ENCODE measurements at regions not wholly inside any gene's neighbourhood (a gene's known extent, or its start where the extent isn't known, plus 50 kb on each side); places are given as distances from the start of the nearest gene placed in this dataset.

DNA sequence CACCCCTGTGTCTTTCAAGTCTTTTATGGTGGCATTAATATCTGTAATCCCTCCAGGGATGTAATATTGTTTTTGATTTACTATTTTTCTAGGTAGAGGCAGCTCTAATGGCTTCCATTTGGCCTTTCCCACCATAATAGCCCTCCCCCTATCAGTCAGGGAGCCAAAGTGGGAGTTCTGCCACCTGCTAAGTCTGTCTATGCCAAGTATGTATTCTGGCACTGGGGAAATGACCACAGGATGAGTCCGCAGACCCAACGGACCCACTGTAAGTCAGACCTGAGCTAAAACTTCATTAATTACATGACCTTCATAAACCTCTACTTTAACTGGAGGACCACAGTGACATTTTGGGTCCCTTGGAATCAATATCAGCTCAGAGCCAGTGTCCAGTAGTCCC is 77.1 kb downstream of the GBP6 start:
- Histone ChIP-seq H3K9me1 (ENCODE audit: control insufficient read depth, insufficient read depth, low read length) (no peaks in the 10 kb centered on the region), H3K27ac (ENCODE audit: extremely low read depth, low read depth, low read length) (no peak overlapping the region), H4K20me1 (replicated peaks; ENCODE audit: control insufficient read depth, insufficient read depth, low read length) (no peaks in the 10 kb centered on the region), H3K27me3 (ENCODE audit: control insufficient read depth in 2 of 2, insufficient read depth in 2 of 2, low read length in 2 of 2) (0 out of 5 replicates have a peak, but pooled peaks cover 0 to 4% of the 10 kb centered on the region in 2 experiments), H3K36me3 (ENCODE audit: control insufficient read depth, insufficient read depth, low read length) (no peaks in the 10 kb centered on the region), H2AFZ (ENCODE audit: low read depth, low read length) (no peak overlapping the region), H3K4me3 (no peak overlapping the region), H3K9ac (ENCODE audit: insufficient read depth in 1 of 2, low read depth in 2 of 2, low read length in 2 of 2) (no peak overlapping the region), H3K4me1 (replicated peaks in 1 of 2; ENCODE audit: control insufficient read depth in 2 of 2, insufficient read depth in 2 of 2, low read length in 2 of 2) (no peaks in the 10 kb centered on the region), H3K79me2 (ENCODE audit: control insufficient read depth, insufficient read depth, low read length) (no peaks in the 10 kb centered on the region), H3K9me3 (replicated peaks; ENCODE audit: control insufficient read depth, insufficient read depth, low read depth, low read length) (no peaks in the 10 kb centered on the region), H3K4me2 (ENCODE audit: insufficient read depth, low read length) (no peak overlapping the region)
- DNase-seq (ENCODE audit: extremely low read depth in 1 of 4, low spot score in 3 of 4) (no peak), FAIRE-seq (no peak), ATAC-seq (no peak)
- WGBS (ENCODE audit: insufficient coverage, low coverage, missing lambda C conversion rate) = 6% methylated on average over 2 of the region's 2 CpGs
- TF ChIP-seq TAF7 (tag; IDR thresholded peaks at IDR 0.05) = no peak
- TF ChIP-seq ETV5 (CRISPR knock-in tag; IDR thresholded peaks at IDR 0.05; ENCODE audit: low read depth) = no peak
- no peak for TF ChIP-seq TGIF2 (CRISPR knock-in tag; IDR thresholded peaks at IDR 0.05)
- TF ChIP-seq HMG20A (CRISPR knock-in tag; conservative IDR thresholded peaks at IDR 0.05) = no peak
- no peak for TF ChIP-seq SMARCC2 (IDR thresholded peaks at IDR 0.05; ENCODE audit: low read depth)
- TF ChIP-seq TOE1 (IDR thresholded peaks at IDR 0.05; ENCODE audit: borderline replicate concordance) = no peak
- no peak for TF ChIP-seq TOE1 (CRISPR knock-in tag; IDR thresholded peaks at IDR 0.05; ENCODE audit: borderline replicate concordance, low read depth)
- TF ChIP-seq MCM5 (IDR thresholded peaks at IDR 0.05; ENCODE audit: low read depth) = no peak
- TF ChIP-seq MEIS2 (IDR thresholded peaks at IDR 0.05; ENCODE audit: partially characterized antibody) = no peak
- TF ChIP-seq NELFE (IDR thresholded peaks at IDR 0.05; ENCODE audit: insufficient read depth, insufficient read length) = no peak
- ChIA-PET POLR2A (interaction anchor here (0.6 kb wide), 1 partner anchor 205 kb away, joined by 3 read pairs; no protein-coding TSS in a partner anchor), CTCF (ENCODE audit: low intra/inter-chr PET ratio) (no interaction called here)
- no TSS peak for BruUV-seq (replicated peaks)
- intact Hi-C loops (cut with micrococcal nuclease) (no loop called here), in situ Hi-C loops (cut with MboI) (no loop called here)

Measured in K562 (cell line).